ENCODE measurements at regions not wholly inside any gene's neighbourhood (a gene's known extent, or its start where the extent isn't known, plus 50 kb on each side); places are given as distances from the start of the nearest gene placed in this dataset.

DNA sequence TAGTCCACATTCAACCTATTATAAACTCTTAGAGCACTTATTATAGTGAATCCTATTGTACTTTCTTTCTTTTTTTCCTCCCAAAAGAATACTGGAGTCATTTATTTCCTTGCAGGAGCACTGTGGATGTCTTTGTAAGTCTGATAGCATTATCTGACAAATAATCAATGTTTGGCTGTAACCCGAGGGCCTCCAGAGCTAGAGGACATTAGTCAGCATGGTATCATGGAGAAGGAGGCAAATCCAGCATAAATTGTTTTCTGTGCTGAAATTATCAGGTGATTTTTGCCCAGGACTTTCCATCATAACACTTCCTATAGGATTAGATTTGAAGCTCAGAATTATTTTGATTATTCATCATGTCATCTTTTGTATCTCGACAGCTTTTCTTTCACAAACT lies 551.0 kb downstream of the ZNF608 start (continued):
- TF ChIP-seq XRCC5 (IDR thresholded peaks at IDR 0.05; ENCODE audit: low read depth, low read length) = no peak
- TF ChIP-seq SMARCA4 (IDR thresholded peaks at IDR 0.05) = no peak
- TF ChIP-seq, protein P1, sequence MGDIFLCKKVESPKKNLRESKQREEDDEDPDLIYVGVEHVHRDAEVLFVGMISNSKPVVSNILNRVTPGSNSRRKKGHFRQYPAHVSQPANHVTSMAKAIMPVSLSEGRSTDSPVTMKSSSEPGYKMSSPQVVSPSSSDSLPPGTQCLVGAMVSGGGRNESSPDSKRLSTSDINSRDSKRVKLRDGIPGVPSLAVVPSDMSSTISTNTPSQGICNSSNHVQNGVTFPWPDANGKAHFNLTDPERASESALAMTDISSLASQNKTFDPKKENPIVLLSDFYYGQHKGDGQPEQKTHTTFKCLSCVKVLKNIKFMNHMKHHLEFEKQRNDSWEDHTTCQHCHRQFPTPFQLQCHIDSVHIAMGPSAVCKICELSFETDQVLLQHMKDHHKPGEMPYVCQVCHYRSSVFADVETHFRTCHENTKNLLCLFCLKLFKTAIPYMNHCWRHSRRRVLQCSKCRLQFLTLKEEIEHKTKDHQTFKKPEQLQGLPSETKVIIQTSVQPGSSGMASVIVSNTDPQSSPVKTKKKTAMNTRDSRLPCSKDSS (IDR thresholded peaks at IDR 0.05; ENCODE audit: low read depth, partially characterized antibody) = no peak

DNA sequence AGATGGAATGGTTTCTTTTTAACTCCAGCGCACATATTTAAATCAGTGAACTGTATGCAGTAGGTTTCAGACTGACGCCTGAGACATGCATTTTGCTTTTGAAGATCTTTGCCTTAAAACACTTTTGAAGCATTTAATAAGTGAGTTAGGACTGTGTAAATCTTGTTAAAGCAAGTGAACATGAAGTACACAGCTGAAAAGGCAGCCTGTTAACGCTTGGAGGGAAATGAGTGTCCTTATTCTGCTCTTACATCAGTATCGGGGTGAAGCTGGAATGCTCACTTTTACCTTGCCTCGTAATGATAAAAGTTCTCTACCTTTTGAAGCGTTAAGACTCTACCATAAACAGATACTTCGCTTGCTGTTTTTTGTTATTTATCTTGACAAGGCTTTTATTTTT lies 552.2 kb downstream of the ZNF608 start:
- Histone ChIP-seq H3K4me2 (ENCODE audit: insufficient read depth, low read length) (no peak overlapping the region), H3K36me3 (ENCODE audit: control insufficient read depth, insufficient read depth, low read length) (no peaks in the 10 kb centered on the region), H4K20me1 (replicated peaks; ENCODE audit: control insufficient read depth, insufficient read depth, low read length) (no peaks in the 10 kb centered on the region), H3K9me1 (ENCODE audit: control insufficient read depth, insufficient read depth, low read length) (no peaks in the 10 kb centered on the region), H3K4me1 (replicated peaks in 1 of 2; ENCODE audit: control insufficient read depth in 2 of 2, insufficient read depth in 2 of 2, low read length in 2 of 2) (no peaks in the 10 kb centered on the region), H2AFZ (ENCODE audit: low read depth, low read length) (no peak overlapping the region), H3K79me2 (ENCODE audit: control insufficient read depth, insufficient read depth, low read length) (no peaks in the 10 kb centered on the region), H3K4me3 (no peak overlapping the region), H3K27ac (ENCODE audit: extremely low read depth, low read depth, low read length) (no peak overlapping the region), H3K27me3 (ENCODE audit: control insufficient read depth in 2 of 2, insufficient read depth in 2 of 2, low read length in 2 of 2) (no peaks in the 10 kb centered on the region), H3K9me3 (replicated peaks; ENCODE audit: control insufficient read depth, insufficient read depth, low read depth, low read length) (no peaks in the 10 kb centered on the region), H3K9ac (ENCODE audit: insufficient read depth in 1 of 2, low read depth in 2 of 2, low read length in 2 of 2) (no peak overlapping the region)
- intact Hi-C loops (cut with micrococcal nuclease) (no loop called here), in situ Hi-C loops (cut with MboI) (no loop called here)
- ChIA-PET POLR2A (no interaction called here), CTCF (ENCODE audit: low intra/inter-chr PET ratio) (no interaction called here)
- no peak for ATAC-seq
- no TSS peak for BruUV-seq (replicated peaks)
- WGBS (ENCODE audit: insufficient coverage, low coverage, missing lambda C conversion rate) = 2% methylated on average over 7 of the region's 7 CpGs
- no peak for FAIRE-seq
- no peak for DNase-seq (ENCODE audit: extremely low read depth in 1 of 4, low spot score in 3 of 4)
- TF ChIP-seq ATF1 (CRISPR knock-in tag; IDR thresholded peaks at IDR 0.05) = no peak
- no peak for TF ChIP-seq ATF1 (tag; IDR thresholded peaks at IDR 0.05)
- TF ChIP-seq, protein P2, sequence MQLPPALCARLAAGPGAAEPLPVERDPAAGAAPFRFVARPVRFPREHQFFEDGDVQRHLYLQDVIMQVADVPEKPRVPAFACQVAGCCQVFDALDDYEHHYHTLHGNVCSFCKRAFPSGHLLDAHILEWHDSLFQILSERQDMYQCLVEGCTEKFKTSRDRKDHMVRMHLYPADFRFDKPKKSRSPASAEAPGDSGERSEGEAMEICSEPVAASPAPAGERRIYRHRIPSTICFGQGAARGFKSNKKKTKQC (CRISPR knock-in tag; IDR thresholded peaks at IDR 0.05) = no peak
- TF ChIP-seq NFIC (IDR thresholded peaks at IDR 0.05) = no peak
- no peak for TF ChIP-seq MBD2 (IDR thresholded peaks at IDR 0.05; ENCODE audit: borderline replicate concordance, low read depth)
- TF ChIP-seq, protein P3, sequence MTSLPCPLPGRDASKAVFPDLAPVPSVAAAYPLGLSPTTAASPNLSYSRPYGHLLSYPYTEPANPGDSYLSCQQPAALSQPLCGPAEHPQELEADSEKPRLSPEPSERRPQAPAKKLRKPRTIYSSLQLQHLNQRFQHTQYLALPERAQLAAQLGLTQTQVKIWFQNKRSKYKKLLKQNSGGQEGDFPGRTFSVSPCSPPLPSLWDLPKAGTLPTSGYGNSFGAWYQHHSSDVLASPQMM (CRISPR knock-in tag; IDR thresholded peaks at IDR 0.05) = no peak
- no peak for TF ChIP-seq ZNF143 (CRISPR knock-in tag; IDR thresholded peaks at IDR 0.05)
- no peak for TF ChIP-seq TBL1XR1 (IDR thresholded peaks at IDR 0.05; ENCODE audit: low read length in 2 of 2)
- TF ChIP-seq TCF3 (CRISPR knock-in tag; IDR thresholded peaks at IDR 0.05) = no peak
- TF ChIP-seq ZKSCAN3 (CRISPR knock-in tag; IDR thresholded peaks at IDR 0.05) = no peak
- TF ChIP-seq NFRKB (IDR thresholded peaks at IDR 0.05; ENCODE audit: low read depth) = no peak
- TF ChIP-seq ZNF830 (CRISPR knock-in tag; IDR thresholded peaks at IDR 0.05) = no peak
- no peak for TF ChIP-seq ZNF696 (CRISPR knock-in tag; conservative IDR thresholded peaks at IDR 0.05)
- TF ChIP-seq, protein P4, sequence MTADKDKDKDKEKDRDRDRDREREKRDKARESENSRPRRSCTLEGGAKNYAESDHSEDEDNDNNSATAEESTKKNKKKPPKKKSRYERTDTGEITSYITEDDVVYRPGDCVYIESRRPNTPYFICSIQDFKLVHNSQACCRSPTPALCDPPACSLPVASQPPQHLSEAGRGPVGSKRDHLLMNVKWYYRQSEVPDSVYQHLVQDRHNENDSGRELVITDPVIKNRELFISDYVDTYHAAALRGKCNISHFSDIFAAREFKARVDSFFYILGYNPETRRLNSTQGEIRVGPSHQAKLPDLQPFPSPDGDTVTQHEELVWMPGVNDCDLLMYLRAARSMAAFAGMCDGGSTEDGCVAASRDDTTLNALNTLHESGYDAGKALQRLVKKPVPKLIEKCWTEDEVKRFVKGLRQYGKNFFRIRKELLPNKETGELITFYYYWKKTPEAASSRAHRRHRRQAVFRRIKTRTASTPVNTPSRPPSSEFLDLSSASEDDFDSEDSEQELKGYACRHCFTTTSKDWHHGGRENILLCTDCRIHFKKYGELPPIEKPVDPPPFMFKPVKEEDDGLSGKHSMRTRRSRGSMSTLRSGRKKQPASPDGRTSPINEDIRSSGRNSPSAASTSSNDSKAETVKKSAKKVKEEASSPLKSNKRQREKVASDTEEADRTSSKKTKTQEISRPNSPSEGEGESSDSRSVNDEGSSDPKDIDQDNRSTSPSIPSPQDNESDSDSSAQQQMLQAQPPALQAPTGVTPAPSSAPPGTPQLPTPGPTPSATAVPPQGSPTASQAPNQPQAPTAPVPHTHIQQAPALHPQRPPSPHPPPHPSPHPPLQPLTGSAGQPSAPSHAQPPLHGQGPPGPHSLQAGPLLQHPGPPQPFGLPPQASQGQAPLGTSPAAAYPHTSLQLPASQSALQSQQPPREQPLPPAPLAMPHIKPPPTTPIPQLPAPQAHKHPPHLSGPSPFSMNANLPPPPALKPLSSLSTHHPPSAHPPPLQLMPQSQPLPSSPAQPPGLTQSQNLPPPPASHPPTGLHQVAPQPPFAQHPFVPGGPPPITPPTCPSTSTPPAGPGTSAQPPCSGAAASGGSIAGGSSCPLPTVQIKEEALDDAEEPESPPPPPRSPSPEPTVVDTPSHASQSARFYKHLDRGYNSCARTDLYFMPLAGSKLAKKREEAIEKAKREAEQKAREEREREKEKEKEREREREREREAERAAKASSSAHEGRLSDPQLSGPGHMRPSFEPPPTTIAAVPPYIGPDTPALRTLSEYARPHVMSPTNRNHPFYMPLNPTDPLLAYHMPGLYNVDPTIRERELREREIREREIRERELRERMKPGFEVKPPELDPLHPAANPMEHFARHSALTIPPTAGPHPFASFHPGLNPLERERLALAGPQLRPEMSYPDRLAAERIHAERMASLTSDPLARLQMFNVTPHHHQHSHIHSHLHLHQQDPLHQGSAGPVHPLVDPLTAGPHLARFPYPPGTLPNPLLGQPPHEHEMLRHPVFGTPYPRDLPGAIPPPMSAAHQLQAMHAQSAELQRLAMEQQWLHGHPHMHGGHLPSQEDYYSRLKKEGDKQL (CRISPR knock-in tag; IDR thresholded peaks at IDR 0.05; ENCODE audit: borderline replicate concordance) = no peak

All from K562 (cell line).